Keratinocyte (primary cell): ENCODE measurements at regions not wholly inside any gene's neighbourhood (a gene's known extent, or its start where the extent isn't known, plus 50 kb on each side); places are given as distances from the start of the nearest gene placed in this dataset.

Source experiments
- DNase-seq: peaks from one replicate; pipeline ENCODE4 v3.0.0-alpha.2; 2011; ENCODE audit warnings: low read depth, missing footprints, low spot score
- FAIRE-seq: peaks from 2 replicates; lab custom pipeline; 2011; peaks lifted over from hg19 to GRCh38; lab: Jason Lieb, UNC
- H2AFZ ChIP-seq: 2 replicates; pipeline ENCODE4 v1.6.0; 2012; ENCODE audit warnings: low read length, control low read depth, inconsistent platforms; ENCODE audit not compliant: control insufficient read depth
- H3K27ac ChIP-seq: 2 replicates; pipeline ENCODE4 v1.5.1; 2011; ENCODE audit warnings: low read length; ENCODE audit not compliant: control insufficient read depth, insufficient read depth
- H3K27me3 ChIP-seq: 3 replicates; pipeline ENCODE4 v1.6.0; 2011; ENCODE audit warnings: low read length; ENCODE audit not compliant: control insufficient read depth, insufficient read depth; ENCODE audit errors: extremely low read depth
- H3K36me3 ChIP-seq, 2 experiments: 2 replicates in 1 of 2; 3 replicates in 1 of 2; pipeline ENCODE4 v1.5.1; 2011; ENCODE audit warnings: low read length in 2 of 2, mild to moderate bottlenecking in 1 of 2; ENCODE audit not compliant: control insufficient read depth in 2 of 2, insufficient read depth in 2 of 2; ENCODE audit errors: extremely low read depth in 1 of 2
- H3K4me1 ChIP-seq: 3 replicates; pipeline ENCODE4 v1.5.1; 2011; ENCODE audit warnings: low read length; ENCODE audit not compliant: control insufficient read depth, insufficient read depth; ENCODE audit errors: extremely low read depth
- H3K4me2 ChIP-seq: 3 replicates; pipeline ENCODE4 v1.6.0; 2011; ENCODE audit warnings: low read depth, low read length; ENCODE audit not compliant: control insufficient read depth, insufficient read depth; ENCODE audit errors: extremely low read depth
- H3K4me3 ChIP-seq, 3 experiments: fragments of 200-600 bp in 1 of 3; sonication (generic) in 1 of 3; 2 replicates in 2 of 3; 3 replicates in 1 of 3; pipeline ENCODE4 v1.5.1; 2011 to 2016; ENCODE audit warnings: low read length in 3 of 3, mild to moderate bottlenecking in 3 of 3, control low read depth in 2 of 3, inconsistent platforms in 1 of 3, low read depth in 1 of 3, mixed read lengths in 1 of 3, mixed run types in 1 of 3, moderate library complexity in 1 of 3; ENCODE audit not compliant: control insufficient read depth in 2 of 3, insufficient read depth in 2 of 3; ENCODE audit errors: extremely low read depth in 1 of 3
- H3K79me2 ChIP-seq: 2 replicates; pipeline ENCODE4 v1.6.0; 2012; ENCODE audit warnings: low read length; ENCODE audit not compliant: control insufficient read depth, insufficient read depth
- H3K9ac ChIP-seq: 3 replicates; pipeline ENCODE4 v1.6.0; 2011; ENCODE audit warnings: low read length; ENCODE audit not compliant: control insufficient read depth, insufficient read depth; ENCODE audit errors: extremely low read depth
- H3K9me1 ChIP-seq: 3 replicates; pipeline ENCODE4 v1.6.0; 2011; ENCODE audit warnings: low read length; ENCODE audit not compliant: control insufficient read depth, insufficient read depth; ENCODE audit errors: extremely low read depth
- H3K9me3 ChIP-seq: 2 replicates; pipeline ENCODE4 v1.5.1; 2012; ENCODE audit warnings: low read depth, low read length; ENCODE audit not compliant: control insufficient read depth
- H4K20me1 ChIP-seq: 3 replicates; pipeline ENCODE4 v1.6.0; 2011; ENCODE audit warnings: low read length; ENCODE audit not compliant: control insufficient read depth, insufficient read depth; ENCODE audit errors: extremely low read depth
- EZH2 ChIP-seq: IDR thresholded peaks from one replicate; pipeline ENCODE4 v1.6.1; 2012; ENCODE audit warnings: inconsistent platforms, mild to moderate bottlenecking, low read length, moderate library complexity
- dilution Hi-C: fragments of 300-500 bp; cut with MboI; formaldehyde crosslinking; loops from one replicate; pipeline ENCODE4 v1.7.0; 2020; ENCODE audit warnings: low sequenced_read_pairs; ENCODE audit not compliant: extremely low pct_ligation_motif_present
- TF ChIP-seq, protein P1 (sequence below), 3 experiments: IDR thresholded peaks in 1 of 3; conservative IDR thresholded peaks in 1 of 3; optimal IDR thresholded peaks in 1 of 3; 2 replicates in 2 of 3; 3 replicates in 1 of 3; pipeline versions ENCODE3 to v1.5.1; 2011; ENCODE audit warnings: low read length in 3 of 3, mild to moderate bottlenecking in 3 of 3, moderate library complexity in 2 of 3, control low read depth in 1 of 3, inconsistent platforms in 1 of 3; ENCODE audit not compliant: insufficient read depth in 2 of 3; ENCODE audit errors: extremely low read depth in 1 of 3

GRCh38 chr5:115381911-115382662 is 85.6 kb upstream of the CCDC112 start:
- Histone ChIP-seq H3K9me3 (no peaks in the 10 kb centered on the region), H3K4me2 (no peak overlapping the region), H3K4me1 (peaks cover 22% of the 10 kb centered on the region), H3K27ac (no peak overlapping the region), H3K36me3 (no peaks in the 10 kb centered on the region), H2AFZ (no peak overlapping the region), H3K27me3 (no peaks in the 10 kb centered on the region), H4K20me1 (no peaks in the 10 kb centered on the region), H3K9me1 (no peaks in the 10 kb centered on the region), H3K4me3 (no peak overlapping the region), H3K79me2 (no peaks in the 10 kb centered on the region), H3K9ac (no peak overlapping the region)
- FAIRE-seq (no peak), DNase-seq (no peak)
- TF ChIP-seq, protein P1, sequence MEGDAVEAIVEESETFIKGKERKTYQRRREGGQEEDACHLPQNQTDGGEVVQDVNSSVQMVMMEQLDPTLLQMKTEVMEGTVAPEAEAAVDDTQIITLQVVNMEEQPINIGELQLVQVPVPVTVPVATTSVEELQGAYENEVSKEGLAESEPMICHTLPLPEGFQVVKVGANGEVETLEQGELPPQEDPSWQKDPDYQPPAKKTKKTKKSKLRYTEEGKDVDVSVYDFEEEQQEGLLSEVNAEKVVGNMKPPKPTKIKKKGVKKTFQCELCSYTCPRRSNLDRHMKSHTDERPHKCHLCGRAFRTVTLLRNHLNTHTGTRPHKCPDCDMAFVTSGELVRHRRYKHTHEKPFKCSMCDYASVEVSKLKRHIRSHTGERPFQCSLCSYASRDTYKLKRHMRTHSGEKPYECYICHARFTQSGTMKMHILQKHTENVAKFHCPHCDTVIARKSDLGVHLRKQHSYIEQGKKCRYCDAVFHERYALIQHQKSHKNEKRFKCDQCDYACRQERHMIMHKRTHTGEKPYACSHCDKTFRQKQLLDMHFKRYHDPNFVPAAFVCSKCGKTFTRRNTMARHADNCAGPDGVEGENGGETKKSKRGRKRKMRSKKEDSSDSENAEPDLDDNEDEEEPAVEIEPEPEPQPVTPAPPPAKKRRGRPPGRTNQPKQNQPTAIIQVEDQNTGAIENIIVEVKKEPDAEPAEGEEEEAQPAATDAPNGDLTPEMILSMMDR (optimal IDR thresholded peaks at IDR 0.05 in 1 of 3, IDR thresholded peaks at IDR 0.05 in 1 of 3, conservative IDR thresholded peaks at IDR 0.05 in 1 of 3; ENCODE audit: extremely low read depth in 1 of 3, insufficient read depth in 2 of 3, low read length in 3 of 3) = no peak
- dilution Hi-C loops = no loop called here

DNA sequence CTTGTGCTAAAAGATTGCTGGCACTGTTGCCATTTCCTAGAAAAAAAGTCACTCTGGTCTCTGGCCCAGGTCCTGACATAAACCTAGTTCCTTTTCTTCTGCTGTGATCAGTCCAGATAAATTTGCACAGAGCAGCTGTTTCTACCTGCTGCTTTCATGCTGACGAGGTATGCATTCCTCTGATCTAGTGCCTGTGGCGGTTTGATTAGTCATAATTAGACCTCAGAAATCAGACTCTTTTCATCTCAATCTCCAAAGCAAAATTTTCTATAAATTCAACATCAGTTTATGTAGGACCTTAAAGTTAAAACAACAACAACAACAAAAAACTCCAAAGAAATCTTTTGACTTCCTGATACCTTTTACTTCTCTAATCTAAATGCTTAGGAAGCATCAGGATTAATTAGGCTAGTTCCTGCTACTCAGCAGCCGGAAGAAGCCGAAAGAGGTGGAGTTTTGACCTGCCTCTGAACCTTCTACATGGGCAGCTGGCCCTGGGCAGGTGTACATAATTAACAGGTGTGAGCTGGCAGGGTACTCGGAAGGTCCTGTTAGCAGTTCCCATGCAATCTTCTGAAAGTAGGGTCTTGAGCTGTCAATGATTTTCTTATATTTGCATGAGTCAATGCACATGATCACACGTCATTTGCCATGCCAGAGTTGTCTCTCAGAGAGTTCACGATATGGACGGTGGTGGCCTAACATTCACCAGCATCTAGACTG is 83.3 kb upstream of the CCDC112 start:
- Histone ChIP-seq H3K79me2 (no peaks in the 10 kb centered on the region), H2AFZ (peak overlapping the region; percentile 13), H3K36me3 (no peaks in the 10 kb centered on the region), H3K9me1 (no peaks in the 10 kb centered on the region), H3K27me3 (no peaks in the 10 kb centered on the region), H3K4me2 (peak overlapping the region; percentile 90), H3K4me3 (peak overlapping the region in 1 of 3 experiments; percentile 31), H3K27ac (peak overlapping the region; percentile 62), H3K9me3 (no peaks in the 10 kb centered on the region), H4K20me1 (no peaks in the 10 kb centered on the region), H3K4me1 (peaks cover 22% of the 10 kb centered on the region), H3K9ac (peak overlapping the region; percentile 9)
- DNase-seq = peak; percentile 66
- dilution Hi-C loops = no loop called here
- peak; percentile 85 for FAIRE-seq
- TF ChIP-seq, protein P1 (optimal IDR thresholded peaks at IDR 0.05 in 1 of 3, IDR thresholded peaks at IDR 0.05 in 1 of 3, conservative IDR thresholded peaks at IDR 0.05 in 1 of 3; ENCODE audit: extremely low read depth in 1 of 3, insufficient read depth in 2 of 3, low read length in 3 of 3) = no peak
- TF ChIP-seq EZH2 = no peak
